NCI-H1930 (cell line): ENCODE measurements at regions not wholly inside any gene's neighbourhood (a gene's known extent, or its start where the extent isn't known, plus 50 kb on each side); places are given as distances from the start of the nearest gene placed in this dataset.

ENCODE experiments used
- DNase-seq, 2 experiments: peaks; one replicate each; lab custom pipeline; 2025; lab: John Stamatoyannopoulos, UW

DNA sequence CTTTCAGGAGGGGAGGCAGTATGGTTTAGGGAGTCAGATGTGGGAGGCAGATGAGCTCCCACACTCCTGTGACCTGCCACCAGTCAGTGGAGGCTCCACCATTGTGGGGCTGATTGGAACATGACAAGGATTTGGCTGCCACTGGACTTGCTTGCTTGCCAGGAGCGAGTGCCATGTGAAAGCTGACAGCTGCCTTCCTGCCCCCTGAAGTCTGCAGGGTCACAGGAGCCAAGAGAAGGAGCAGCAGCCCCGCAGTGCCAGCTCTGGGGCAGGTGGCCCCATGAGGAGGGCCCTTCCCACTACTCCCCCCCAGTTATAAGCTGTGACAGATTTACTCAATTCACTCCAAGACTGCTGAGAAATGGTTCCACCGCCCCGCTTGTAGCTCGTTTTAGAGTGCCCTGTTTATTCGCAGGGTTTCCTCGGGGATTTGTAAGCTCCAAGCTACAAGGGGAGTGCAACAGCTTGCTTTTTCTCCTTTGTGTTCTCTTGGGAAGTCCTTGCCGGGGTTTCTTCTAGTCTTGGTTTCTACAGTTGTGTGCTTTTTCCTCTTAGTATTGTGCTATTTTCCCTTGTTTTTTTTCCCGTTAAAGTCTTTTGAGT, 414.3 kb downstream of the MEIS1 start:
- DNase-seq = no peak

DNA sequence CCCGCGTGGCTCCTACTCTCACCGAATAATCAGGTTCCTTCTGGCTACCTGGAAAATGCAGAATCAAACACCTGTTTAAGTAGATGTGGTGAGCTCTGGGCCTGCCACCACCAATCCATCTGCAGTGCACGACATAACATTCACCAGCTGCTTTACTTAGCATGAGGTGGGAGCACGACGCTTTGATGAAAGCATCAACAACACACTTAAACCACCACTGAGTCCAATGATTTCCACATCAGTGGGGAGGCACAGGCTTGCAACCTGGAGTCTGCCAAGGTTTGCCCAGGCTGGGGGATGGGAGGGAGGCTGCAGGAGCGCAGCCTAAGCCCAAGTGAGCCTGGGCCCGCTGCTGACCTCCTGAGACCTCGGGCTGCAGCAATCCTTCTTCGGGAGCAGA, 415.5 kb downstream of the MEIS1 start:
- no peak for DNase-seq

DNA sequence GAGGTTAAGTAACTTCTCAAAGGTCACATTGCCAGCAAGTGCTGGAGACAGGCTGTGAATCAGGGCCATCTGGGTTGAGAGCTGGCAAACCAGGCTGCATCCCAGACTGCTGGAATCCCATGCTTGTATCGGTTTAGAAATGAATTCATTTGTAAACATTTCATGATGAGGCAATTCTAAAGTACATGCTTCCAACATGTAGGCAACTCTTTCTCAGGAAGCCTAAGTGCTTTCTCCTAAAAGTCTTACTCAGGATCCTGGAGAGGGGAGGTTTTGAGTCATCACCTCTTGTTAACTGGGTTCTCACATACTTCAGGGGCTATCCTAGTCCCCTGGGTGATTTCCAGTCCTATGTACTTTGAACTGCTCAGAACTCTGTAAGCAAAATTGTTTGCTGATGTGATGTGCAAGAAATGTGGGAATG, 416.5 kb downstream of the MEIS1 start:
- DNase-seq = no peak

DNA sequence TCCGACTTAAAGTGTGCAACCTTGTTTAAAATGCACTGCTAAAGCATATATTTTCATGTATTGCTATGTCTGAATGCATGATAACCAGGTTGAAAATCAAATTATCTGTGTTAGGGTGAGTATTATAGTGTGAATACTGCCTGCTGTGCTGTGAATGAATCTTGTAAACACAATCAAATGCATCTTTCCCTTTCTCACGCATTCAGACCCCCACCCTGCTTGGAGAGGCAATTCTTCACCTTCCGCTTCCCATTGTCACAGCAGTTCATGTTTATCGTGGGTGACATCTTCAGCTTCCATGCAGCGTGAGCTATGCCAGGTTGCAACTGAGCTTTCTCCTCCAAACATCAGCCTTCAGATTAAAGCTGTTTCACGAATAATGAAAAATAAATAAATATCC, 418.0 kb downstream of the MEIS1 start:
- DNase-seq = no peak

DNA sequence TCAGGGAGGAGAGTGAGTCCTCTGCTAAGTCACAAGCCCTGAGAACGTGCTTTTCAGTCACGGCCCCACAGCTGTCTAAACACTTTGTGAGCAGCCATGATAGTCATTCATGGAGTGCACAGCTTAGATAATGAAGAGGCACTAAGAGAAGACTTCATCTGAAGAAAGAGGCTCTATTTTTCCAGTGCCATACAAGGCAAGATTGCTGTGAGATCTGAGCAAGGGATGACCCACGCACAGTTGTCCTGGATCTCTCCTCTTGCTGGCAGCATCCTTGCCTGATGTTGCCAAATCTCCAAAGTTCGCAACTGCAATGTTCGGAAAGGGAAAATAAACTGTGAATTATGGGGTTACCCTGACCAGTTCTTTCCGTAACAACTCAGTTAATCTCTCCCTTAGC, 418.7 kb downstream of the MEIS1 start:
- no peak for DNase-seq

DNA sequence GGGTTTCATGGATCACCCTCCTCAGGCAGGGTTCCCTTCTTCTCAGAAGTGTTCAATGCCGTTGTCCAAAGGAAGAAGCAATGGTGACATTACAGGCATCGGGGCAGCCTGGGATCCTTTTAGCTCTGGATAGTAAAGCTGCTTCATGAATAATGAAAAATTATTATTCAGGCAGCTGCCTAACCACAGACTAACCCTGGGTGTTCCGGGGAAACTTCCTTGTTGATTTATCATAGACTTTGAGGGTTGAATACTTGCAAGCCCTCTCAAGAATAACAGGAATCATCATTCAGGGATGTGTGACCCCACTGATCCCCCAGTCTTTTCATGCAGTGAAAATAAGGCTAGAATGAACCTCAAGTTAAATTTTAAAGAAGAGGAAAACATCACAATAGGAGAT, 419.4 kb downstream of the MEIS1 start:
- DNase-seq = no peak

DNA sequence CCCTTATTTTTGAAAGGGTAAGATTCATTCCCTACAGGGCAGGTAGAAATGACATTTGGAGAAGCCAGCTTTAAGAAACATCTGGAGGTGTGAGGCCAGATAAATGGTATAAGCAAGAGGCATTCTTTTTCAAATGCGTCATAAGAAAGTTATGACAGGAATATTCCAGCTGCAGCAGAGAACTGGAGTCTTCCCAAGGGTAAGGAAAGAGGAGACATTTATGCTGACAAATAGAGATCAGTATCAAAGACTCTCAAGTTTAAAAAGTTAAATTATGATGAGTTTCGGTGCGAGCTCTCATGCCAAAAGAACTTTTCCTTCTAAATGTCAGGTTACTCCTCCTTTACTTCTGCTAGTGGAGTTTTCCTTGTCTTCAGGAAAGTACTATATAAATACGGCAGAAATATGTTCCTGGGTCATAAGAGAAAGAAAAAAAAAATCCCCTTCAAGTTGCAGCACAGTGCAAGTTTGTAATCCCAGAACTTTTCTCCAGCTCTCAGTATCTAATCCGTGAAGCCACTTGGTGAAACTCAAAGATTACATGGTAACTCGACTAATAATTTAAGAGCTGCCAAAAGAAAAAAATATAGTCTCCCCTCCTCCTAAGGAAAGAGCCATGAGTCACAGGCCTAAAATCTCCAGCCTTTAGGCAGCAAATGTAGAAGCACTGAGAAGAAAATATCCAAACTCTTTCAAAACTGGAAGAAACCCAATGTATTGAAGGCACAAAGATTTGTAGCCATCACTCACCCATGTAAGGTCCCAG, 428.1 kb downstream of the MEIS1 start:
- no peak for DNase-seq

DNA sequence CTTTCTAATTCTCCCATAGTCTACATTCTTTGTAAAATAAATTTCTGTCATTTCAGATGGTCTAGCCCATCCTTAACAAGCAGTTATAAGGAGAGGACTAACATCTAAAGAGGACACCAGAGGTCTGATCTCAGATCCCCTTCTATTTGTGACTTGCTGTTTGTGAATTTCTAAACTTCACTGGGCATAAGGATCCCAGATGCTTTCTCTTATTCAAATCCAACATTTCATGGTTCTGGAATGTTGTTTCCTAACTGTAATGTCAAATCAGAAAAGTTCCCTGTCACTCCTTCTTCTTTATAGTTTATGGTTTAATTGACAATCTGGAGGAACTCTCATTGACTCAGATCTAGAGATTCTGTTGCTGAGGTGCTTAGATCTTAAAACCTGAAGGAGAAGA, 430.2 kb downstream of the MEIS1 start:
- DNase-seq = no peak

DNA sequence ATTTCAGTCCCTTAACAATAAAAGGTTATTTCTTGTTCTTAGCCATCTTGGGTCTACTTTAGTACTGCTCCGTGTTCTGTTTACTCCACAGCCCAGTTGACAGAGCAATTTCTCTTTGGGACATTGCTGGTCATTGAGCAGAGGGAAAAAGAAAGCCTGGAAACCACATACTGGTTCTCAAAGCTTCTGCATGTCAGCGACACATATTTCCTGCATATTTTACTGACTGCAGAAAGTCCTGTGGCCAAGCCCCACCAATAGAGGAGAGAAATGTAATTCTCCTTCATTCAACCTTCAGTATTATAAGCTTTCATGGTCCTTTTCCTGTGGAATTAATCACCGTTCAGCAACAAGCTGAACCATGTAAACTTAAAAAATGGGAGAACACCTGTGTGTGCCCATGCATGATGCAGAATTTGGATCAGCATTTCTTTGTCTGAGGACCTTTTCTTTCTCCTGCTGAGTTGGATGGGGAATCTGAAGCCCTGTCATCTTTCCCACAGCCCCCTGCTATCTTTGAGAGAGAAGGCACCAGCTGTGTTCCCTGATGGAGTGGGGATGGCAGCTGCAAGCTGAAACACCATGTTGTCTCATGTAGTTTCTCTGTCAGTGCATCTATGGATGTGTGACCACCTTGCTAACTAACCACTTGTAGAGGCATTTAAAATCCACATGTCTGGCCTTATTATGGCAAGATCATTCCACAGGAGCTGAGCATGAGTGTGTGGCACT, 431.6 kb downstream of the MEIS1 start:
- DNase-seq = no peak

DNA sequence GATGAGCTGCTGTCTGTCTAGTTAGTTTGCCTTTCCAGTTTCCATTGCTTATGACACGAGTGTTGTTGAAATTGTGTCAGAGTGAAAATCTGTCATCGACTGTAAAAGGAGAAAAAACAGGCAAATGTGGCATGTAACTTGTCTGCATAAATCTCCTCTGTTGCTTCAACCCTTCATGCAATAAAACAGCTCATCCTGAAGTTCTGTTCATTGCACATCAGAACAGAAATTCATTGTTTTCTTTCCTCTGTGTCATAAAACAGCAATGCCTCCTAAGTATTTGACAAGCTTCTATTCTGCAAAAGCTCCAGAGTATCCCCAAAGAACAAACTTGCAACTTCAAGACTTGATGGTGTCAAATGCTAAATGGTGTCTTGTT, 432.1 kb downstream of the MEIS1 start:
- no peak for DNase-seq

DNA sequence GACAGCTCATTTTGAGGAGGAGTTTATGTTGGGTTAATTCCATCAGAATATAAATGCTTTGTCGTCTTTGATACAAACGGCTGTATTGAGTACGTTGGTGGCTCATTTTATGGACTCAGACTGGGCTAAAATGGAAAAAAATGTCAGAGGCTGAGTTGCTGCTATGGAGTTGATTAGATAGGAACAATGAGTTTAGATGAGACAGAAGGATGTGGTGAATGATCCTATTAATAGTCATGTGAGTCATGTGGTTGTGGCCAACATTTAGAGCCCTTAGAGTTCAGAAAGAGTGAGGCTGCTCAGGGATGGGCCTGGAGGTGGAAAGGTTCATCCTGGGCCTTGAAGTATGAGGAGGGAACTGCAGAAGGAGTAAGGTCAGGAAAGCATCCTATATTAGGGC, 434.2 kb downstream of the MEIS1 start:
- DNase-seq = no peak

DNA sequence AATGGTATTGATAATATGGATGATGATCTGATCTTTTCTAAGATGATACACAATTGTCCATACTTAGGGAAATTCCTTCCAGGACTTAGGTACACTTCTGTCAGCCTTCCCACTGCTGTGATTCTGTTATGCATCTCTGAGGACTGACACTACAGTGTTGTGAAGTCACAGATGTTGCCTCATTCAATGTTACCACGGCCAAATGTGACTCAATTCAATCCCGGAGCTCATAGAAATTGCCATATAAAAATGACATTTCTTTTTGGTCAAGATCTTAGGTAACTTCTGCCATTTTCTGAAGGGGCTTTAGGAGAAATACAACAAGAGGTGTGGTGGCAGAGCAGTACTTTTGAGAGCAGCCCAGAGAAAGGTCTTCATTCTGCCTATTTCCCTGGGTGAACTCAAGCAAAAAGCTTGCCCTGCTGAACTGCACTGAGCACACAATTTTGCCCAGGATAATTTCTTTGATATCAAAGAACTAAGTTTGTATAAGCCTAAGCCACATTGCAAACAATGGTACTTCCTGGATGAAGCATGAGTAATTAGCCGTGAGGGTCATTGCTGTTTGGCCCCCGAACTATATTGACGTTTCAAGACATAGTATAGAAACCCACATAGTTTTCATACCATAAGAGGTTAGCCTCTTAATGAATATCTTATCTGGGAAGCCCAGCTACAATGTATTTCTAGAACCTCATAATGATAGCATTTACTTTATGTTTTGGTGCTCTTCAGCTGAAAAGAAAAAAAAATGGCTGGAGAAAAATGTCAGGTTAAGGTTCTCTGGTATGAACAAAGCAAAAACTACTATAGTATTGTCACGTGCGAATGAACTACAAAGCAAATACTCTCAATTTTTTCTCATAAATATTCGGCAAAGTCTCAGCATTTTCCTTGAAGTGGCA, 437.4 kb downstream of the MEIS1 start:
- DNase-seq = no peak

DNA sequence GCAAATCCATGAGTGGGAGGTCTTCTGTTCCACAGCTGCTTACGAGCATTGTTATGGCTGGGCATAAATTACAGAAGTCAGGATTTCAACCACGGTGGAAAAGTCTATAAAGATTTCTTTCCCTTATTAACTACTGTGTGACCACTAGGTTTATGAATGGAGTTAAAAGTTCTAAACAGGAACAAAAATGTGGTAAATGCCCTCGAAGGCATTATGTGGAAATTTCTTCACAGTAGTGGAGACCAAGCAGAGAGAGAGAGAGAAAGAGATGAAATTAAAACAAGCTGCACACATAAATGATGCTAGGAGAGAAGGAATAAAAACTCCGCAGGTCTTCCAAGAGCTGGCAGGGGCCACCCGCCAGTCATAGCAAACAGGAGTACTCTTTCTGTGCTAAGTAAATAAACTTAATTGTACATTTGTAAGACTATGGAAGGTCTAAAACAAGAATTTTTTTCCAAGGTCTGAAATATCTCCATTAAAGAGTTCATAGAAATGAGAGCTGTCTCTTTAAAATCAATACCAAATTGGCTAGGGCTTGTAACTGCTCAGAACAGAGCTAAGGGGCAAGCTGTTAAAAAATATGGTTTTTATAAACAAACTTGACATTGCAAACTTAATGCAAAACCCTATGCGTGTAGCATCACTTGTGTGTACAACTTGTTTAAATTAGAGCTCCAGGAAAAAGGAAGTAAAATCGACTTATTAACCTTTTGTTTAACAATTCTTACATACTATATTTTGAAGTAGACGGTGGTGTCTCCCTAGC, 438.2 kb downstream of the MEIS1 start:
- DNase-seq = no peak

DNA sequence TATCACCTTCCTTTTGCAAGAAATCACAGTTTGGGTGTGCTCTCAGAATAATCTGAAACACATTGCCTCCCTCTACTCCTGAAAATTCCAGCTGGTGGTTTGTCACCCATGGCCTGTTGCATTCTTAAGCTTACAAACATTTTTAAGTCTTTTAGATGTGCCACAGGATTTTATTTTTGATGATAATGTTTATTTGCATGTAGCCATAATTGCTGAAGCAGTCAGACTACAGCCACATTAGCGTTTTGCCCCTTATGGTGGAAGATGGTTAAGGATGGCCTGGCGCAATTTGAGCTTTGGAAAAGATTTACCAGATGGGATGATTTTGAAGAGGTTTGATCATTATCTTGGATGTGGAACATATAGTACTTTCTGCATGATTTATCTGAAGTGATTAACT, 439.5 kb downstream of the MEIS1 start:
- no peak for DNase-seq

DNA sequence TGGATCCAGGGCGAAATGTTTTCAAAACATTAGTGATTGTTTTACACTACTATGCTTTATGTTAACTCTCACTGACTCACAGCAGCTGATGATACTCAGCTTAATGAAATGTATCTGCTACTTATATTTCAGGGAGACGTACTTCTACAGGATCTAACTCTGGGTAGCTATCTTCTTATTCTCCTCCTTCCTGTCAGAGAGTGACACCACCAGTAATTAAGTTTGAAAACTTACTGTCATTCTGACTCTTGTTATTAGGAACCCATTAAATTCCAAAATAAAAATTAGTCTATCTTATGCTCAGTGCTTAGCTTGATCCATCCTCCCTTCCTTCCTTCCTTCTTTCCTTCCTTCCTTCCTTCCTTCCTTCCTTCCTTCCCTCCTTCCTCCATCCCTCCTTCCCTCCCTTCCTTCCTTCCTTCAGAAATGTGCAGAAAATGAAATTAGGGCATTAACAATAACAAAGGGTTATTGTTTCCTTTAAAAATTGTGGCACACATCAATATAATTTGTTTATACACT, 441.1 kb downstream of the MEIS1 start:
- DNase-seq = no peak

DNA sequence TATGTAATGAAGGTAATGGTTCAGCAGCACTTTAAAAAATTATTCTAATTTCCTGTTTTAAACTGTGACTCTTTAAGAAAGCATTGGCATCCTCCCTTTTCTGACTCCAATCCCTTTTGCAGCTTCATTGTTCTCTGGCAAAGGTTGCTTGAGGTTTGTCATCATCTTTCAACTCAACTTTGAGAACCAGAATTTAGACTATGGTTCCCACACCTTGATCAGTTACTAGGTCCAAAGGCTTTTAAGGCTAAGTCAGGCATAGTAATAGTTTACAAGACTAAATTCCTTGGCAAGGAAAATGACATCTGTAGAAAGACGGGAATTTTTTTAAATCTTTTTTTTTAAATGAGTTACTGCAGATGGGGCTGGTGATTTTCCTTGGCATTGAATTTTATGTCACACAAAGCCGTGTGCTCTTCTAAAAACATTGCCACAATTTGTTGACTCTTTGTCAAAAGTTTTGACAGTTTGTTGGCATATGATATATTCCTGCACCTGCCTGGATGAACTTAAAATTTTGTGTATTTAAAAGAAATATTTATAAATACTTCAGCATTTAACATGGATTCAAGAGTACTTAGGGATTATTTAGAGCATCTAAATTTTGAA, 451.0 kb downstream of the MEIS1 start:
- no peak for DNase-seq

DNA sequence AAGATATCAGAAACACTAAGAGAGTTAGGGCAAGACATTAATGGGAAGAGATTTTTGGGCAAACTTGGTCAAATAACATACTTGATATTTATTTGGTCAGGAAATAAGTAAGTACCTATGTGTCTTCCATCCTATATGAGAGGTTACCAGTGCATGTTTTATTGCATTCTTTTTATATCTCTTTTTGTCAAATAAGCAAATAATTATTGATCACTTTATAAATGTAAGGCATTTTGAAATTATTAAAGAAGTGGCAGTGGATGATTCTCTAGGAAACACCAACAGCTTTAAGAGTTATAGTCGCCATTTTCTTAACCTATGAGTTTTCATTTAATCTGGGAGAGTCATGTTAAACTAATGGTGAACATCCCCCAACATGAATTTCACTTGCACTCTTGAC, 453.3 kb downstream of the MEIS1 start:
- DNase-seq = no peak

DNA sequence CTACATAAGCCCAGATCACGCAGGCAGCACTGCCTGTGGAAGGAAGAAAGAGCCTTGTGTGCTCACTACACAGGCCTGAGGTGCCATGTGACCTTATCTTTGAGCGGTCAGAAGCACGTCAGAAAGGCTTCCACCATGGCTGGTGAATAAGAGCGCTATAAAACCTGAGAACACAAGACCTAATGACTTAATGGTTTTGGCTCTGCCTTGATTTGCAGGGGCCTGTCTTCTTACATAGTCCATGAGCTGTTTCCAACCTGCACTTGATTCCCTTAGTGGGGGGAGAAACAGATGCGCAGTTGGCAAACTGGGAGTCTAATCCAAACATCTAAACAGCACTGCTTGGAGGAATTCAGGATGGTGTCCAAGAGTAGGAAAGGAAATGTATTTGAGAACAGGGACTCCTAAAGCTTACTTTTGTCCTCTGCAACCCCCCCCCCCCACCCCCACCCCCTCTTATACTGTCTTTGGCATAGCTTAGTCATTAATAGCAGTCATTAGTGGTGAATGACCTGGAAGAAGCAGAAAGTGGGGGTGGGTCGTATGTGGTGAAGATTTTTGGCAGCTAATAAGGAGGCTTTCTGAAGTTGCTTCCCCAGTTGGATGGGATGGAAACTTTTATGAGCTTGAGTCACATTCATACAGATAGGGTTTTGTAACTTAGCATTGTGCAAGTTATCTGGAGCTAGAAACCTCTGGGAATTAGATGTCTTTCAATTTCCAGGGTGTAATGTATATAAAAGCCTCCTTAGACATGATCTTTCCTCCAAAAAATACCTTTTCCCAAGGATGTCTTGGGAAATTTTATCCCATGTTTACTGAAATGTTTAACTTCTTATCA, 454.1 kb downstream of the MEIS1 start:
- DNase-seq = no peak

DNA sequence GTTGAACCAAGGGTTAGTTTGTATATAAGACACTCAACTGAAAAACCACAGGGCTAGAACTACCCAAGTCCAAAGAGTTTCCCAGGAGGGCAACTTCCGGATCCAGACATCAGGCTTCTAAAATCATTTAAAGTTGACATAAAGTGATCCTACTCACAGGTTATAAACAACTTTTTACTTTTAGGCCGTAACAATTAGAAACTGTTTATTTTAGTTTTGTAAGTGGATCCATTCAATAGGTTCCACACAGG, 454.6 kb downstream of the MEIS1 start:
- DNase-seq = no peak

DNA sequence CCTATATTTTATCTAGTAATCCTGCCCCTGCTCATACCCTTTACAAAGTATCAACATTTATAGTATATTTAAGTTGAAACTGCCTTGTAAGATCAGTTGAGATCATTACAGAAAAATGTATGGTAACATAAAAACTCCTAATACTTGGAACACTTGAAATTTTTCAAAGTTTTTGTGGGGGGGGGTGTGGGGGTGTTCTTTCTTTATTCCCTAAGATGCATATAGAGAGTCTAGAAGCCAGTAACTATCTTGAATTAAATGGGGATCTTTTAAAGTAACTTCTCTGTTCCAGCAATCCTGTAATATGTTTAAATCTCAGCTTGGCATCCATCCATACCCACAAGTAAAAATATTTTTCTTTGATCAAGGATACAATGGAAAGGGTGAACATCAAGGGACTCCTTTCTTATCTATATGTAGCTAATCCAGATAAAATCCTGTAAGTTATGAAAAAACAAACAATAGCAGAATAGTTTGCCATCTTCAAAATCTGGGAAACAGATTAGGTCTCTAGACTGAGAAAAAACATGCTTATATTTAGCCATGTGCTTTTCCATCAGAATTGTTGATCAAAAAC, 455.3 kb downstream of the MEIS1 start:
- no peak for DNase-seq
